ENCODE measurements at regions not wholly inside any gene's neighbourhood (a gene's known extent, or its start where the extent isn't known, plus 50 kb on each side); places are given as distances from the start of the nearest gene placed in this dataset.

DNA sequence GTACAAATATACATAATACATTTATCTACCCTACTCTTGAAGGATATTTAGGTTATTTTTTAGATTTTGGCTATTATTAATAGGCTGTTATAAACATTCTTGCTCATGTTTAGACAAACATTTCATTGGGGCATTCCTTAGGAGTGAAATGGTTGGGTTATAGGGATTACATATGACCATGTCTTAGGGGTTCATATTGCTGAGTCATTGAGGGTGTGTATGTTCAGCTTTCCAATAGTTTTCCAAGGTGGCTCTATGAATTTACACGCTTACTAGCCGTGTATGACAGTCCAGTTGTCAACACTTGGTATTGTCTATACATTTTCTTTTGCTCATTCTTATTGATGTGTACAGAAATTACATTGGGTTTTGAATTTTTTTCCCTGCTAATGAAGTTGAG lies 125.8 kb downstream of the OXSM start:
- TF ChIP-seq, protein P1, sequence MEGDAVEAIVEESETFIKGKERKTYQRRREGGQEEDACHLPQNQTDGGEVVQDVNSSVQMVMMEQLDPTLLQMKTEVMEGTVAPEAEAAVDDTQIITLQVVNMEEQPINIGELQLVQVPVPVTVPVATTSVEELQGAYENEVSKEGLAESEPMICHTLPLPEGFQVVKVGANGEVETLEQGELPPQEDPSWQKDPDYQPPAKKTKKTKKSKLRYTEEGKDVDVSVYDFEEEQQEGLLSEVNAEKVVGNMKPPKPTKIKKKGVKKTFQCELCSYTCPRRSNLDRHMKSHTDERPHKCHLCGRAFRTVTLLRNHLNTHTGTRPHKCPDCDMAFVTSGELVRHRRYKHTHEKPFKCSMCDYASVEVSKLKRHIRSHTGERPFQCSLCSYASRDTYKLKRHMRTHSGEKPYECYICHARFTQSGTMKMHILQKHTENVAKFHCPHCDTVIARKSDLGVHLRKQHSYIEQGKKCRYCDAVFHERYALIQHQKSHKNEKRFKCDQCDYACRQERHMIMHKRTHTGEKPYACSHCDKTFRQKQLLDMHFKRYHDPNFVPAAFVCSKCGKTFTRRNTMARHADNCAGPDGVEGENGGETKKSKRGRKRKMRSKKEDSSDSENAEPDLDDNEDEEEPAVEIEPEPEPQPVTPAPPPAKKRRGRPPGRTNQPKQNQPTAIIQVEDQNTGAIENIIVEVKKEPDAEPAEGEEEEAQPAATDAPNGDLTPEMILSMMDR (IDR thresholded peaks at IDR 0.05) = no peak
- TF ChIP-seq POLR2A (IDR thresholded peaks at IDR 0.05) = no peak
